Renal cortical epithelial cell (primary cell): ENCODE measurements at regions not wholly inside any gene's neighbourhood (a gene's known extent, or its start where the extent isn't known, plus 50 kb on each side); places are given as distances from the start of the nearest gene placed in this dataset.
"Not testable (repeated sequence)": the region's sequence is repeated elsewhere in the genome, so short reads cannot be mapped to it uniquely, and the experiment has no call there.

Source experiments
- DNase-seq: peaks from one replicate; pipeline ENCODE4 v3.0.0-alpha.2; 2011; ENCODE audit warnings: low read depth

DNA sequence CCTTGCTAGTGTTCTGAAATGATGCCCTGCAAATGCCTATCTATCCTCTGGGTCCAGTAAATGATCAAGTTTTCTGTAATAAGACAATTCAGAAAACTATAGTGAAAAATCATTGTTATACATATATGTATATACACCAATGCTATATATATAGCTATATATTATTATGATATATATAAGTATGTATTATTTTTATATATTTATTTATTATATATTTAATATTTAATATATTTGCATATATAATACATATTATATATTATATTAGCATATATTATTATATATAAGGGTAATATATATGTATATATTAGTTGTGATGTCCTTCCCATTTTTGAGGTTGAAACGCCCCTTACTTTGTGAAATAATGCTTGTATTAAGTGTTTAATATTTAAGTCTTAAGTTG lies 181.4 kb upstream of the CACNA2D1 start:
- DNase-seq = no peak

DNA sequence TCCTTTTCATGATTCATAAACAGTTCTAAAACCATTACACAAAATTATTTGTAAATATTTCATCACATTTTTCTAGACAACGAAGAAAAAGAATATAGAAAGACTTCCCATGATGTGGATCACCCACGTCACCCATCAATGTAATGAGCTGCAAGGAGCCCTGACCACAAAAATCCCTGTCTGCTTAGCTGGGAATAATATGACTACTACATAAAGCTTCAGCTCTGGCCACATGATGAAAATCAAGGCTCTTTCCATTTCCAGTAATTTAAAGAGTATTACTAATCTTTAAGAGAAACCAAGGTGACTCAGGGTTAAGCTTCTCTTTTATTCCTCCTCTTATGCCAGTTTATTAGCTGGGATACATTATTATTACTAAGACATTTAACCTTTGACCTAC lies 180.8 kb upstream of the CACNA2D1 start:
- DNase-seq = peak; percentile 25

DNA sequence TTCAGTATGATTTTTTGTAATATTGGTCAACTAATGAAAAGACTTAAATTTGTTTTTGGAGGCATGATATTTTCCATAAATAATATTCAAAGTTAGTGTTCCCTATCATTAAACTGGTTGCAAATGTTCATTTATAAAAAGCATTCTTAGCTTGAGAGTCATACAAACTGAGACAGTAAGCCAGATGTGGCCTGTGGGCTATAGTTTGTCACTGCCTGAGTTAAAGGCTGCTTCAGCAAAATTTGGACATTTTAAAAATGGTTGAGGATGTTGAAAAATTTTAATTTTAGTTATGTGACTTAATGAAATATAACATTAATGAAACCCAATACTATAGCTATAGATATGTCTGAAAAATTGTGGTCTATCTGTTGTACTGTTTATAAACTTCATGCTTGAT lies 180.2 kb upstream of the CACNA2D1 start:
- no peak for DNase-seq

DNA sequence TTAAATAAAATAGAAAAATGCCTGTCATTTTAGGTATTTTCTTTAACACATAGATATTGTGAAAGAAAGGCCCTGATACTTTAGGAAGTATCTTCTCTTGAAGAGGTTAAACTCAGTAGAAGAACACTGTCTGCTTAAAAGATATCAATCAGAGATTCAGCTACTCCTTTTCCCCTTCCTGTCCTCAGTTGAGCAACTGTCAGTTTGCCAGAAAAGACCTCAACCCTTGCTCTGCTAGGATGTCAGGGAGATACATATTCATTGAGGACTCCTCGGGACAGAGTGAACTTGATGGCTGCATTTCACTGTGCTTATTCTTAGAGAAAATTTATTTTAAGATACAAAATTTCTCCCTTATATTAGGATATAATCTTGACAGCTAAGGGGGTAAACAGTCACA lies 173.6 kb upstream of the CACNA2D1 start:
- no peak for DNase-seq

DNA sequence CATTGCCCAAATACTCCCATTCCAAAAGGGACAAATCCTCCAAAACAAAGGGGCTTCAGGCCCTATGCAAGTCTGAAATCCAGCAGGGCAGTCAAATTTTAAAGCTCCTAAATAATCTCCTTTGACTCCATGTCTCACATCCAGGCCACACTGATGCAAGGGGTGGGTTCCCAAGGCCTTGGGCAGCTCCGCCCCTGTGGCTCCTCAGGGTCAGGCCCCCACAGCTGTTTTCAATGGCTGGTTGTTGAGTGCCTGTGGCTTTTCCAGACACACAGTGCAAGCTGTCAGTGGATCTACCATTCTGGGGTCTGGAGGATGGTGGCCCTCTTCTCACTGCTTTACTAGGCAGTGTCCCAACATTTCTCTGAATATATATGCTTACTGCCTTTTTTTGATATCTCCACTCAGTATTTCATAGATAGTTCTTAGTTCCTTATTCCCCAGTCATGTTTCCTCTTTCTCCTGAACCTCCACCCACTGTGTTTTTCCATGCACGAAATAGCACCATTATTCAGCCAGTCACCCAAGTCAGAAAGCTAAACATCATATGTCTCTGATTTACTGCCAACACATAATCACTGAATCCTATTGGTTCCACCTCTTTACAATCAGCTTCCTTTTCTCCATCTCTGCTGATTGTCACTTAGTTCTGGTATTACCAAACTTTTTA lies 172.6 kb upstream of the CACNA2D1 start:
- DNase-seq = peak; percentile 11

DNA sequence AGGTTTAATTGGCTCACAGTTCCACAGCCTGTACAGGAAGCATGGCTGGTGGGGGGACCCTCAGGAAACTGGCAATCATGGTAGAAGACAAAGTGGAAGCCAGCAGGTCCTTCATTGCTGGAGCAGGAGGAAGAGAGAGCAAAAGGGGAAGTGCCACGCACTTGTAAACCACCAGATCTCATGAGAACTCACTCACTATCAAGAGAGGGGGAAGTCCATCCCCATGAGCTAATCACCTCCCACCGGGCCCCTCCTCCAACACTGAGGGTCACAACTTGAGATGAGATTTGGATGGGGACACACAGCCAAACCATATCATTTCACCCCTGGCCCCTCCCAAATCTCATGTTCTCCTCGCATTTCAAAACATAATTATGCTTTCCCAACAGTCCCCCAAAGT lies 171.9 kb upstream of the CACNA2D1 start:
- no peak for DNase-seq

DNA sequence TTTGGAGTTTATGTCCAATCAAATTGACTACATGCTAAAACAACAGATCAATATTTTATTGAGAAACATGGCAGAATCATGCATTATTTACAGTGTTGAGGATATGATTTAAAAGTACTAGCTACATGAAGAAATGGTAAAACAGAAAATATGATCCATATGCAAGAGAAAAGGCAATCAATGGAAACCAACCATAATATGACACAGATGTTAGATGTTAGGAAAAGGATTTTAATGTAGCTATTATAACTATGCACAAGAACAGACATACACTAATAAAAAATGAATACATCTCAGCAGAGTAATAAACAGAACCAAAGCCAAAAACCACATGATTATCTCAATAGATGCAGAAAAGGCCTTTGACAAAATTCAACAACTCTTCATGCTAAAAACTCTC lies 166.2 kb upstream of the CACNA2D1 start:
- no peak for DNase-seq

DNA sequence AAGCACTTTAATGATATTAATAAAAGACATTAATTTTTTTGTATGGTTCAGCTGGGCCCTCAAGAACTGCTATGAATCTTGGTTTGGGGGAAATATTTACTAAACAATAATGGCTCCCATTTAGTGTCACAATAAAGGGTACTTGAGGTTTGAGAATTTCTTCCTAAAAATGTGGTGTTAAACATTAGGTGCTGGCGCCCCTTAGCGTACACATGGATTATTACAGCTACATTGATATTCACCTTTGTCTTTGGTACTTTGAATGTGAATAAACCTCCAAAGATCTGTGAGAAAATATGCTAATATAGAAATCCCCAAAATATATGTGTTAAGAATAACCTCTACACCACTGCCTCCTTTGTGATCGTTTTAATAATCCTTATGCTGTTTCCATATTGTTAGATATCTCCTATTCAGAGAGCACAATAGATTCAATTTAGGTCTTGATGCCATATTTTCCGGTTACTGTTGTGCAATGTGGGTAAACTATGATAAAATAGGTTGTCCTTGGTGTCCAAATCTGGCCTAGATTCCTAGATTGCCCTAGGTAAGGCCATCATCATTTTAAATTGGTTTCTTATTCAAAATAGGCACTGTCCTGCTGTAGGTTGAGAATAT lies 161.8 kb upstream of the CACNA2D1 start:
- peak; percentile 30 for DNase-seq

DNA sequence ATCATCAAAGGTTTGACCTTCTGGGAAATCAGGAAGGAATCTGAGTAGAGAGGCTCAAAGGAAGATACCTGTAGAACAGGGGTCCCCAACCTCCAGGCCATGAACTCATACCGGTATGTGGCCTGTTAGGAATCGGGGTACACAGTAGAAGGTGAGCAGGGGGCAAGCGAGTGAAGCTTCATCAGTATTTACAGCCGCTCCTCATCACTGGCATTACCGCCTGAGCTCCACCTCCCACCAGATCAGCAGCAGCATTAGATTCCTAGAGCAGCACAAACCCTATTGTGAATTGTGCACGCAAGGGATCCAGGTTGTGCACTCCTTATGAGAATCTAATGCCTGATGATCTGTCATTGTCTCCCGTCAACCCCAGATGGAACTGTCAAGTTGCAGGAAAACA lies 158.5 kb upstream of the CACNA2D1 start:
- no peak for DNase-seq

DNA sequence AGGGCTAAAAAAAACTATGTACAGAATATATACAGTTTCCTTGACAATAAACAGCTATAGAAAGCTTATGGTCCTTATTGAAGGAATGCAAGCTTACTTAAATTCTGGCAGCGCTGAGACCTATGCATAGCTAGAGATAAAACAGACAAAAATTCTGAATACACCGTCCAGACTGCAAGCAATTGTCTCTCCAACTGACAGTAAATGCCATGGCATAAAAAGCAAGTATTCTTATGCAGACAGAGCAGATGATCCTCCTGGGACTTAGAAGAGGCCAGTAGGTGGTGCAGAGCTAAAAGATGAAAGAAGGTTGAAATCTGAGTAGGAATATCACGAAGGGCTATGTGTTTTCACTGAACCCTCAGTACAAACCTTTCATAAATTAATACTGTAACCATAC lies 157.0 kb upstream of the CACNA2D1 start:
- DNase-seq = peak; percentile 4

DNA sequence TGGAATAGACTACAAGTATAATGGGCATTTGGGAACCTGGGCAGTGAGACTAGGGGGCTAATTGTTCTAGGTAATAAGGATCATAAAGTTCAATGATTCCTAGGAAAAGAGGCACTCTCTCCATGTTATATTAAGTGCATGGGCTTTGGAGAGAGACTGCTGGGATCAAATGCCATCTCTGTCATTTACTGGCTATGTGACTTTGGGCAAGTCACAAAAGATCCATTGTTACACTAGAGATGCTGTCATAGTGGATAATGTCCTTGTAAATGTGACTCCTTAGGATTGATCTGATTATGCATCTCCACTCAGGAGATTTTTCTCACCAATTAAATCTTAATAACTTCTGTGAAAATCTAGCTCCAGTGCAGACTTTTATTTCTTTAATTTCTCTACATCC lies 156.3 kb upstream of the CACNA2D1 start:
- no peak for DNase-seq

DNA sequence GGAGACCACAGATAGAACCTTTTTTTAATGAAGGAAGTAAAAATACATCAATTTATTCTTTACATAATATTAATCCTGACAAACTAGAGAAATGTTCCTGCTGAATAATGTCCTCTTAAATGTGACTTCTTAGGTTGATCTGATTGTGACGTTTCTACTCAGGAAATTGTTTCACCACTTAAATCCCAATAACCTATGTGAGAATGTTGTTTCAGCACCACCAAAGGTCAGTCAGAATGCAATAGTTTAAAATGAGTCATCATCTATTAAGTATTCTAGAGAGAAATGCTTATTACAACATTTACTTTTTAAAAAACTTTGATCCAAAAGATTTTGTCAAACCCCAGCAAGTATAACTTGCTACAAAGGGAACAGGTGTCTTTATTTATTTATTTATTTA lies 155.4 kb upstream of the CACNA2D1 start:
- peak; percentile 78 for DNase-seq

DNA sequence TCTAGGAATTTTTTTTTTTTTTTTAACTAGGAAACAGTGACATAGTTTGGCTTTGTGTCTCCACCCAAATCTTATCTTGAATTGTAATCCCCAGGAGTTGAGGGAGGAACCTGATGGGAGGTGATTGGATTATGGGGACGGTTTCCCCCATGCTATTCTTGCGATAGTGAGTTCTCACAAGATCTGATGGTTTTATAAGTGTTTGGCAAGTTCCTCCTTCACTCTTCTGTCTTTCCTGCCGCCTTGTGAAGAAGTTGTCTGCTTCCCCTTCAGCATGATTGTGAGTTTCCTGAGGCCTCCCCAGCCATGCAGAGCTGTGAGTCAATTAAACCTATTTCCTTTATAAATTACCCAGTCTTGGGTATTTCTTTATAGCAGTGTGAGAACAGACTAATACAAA lies 152.2 kb upstream of the CACNA2D1 start:
- DNase-seq = not testable (repeated sequence)

DNA sequence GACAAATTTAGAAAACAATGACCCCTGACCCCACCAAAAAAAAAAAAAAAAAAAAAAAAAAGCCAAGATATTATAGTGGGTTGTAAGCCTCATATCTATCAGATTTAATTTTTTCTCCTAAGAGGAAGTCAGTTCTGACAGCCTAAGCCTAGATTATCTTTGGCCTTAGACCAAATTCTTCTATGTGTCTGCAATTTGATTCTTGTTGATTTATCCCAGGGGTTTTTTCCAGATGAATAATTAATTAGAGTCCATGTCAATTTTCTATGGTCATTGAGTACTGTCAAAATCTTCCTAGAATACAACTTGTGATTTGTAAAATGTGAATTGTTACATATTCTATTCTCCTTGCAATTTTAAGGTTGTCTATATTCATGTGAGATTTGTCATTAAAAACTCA lies 151.6 kb upstream of the CACNA2D1 start:
- DNase-seq = peak; percentile 19

DNA sequence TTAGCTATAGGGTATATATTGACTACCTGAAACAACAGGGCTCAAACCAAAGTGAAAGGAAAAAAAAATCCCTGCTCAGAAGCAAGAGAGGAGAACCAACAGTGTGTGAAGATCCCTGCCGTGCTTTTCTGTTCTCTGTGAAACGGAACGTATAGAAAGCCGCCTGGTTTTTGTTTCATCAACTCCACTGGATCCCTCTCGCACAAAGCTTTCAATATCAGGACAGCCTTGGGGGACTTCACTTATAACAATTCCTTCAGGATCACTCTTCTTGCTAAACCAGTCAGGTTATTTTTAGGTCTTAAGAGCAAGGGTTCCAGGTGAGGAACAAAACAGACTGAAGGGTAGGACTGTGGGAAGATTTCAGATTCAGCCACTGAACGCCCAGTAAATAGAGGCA lies 151.1 kb upstream of the CACNA2D1 start:
- no peak for DNase-seq

DNA sequence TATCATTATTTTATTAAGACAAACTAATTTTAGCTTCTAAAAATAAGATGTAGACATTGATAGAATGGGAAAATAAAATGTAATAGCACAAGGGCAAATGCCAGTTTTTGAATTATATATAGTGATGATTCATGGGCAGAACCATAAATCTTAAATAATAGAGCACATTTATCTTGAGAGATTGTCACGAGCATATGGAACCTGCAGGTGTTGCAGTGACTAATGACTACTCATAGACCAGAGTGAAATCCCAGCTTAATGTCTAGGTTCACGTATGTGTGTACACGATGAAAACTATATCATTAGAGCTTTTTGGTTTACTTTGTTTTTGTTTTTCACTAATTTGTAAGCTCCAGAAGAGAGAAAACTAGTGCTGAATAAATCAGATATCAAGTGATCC lies 150.2 kb upstream of the CACNA2D1 start:
- no peak for DNase-seq

DNA sequence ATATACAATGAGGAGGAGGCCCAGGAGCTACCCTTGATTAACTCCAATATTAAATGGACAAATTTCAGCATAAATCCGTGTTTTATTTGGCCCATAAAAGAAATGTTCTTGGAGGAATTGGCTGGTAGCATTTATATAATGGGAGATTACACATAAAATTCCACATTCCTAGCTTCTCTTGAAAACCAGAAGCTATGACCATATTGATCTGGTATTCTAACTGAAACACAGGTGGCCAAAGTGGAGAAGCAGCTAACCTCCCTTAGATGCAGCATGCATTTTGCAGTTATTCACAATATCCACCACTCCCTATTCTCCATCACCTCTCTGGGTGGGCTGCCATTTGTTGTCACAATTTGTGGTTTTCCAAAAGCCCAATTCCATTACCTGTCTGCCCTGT lies 148.8 kb upstream of the CACNA2D1 start:
- DNase-seq = no peak

DNA sequence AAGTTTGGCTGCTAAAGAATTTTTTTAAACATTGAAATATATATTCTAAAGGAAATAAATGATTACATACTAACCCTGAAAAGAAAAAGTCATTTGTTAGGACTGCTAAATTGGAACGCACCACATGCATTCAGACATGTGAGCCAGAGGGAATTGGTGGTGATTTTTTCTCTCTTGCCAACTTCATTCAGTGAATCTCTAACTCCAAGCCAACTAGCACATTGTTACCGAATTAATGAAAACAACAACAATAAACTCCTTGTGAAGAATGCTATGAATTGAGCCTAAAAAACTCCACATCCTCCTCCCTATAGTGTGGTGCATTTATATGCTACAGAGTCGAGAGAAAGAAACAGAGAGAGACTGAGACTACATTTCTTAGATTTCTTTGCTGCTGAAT lies 135.5 kb upstream of the CACNA2D1 start:
- DNase-seq = no peak

DNA sequence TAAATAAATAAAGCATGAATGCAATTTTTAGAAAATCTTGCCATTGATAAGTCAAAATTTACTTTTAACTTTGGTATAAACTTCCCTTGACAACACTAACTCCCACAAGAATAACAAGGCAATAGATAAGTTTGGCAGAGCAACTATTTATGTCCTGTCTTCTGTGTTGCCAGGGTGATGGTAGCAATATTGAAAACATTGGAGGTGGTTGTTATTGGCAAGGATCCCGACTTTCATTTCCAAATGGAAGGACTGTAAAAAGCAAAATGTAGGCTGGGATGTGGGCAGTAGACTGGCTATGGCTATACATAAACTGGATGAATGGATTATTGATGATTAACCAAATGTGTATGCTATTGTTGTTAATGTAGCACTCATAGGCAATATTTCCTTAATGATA lies 134.9 kb upstream of the CACNA2D1 start:
- DNase-seq = peak; percentile 40

DNA sequence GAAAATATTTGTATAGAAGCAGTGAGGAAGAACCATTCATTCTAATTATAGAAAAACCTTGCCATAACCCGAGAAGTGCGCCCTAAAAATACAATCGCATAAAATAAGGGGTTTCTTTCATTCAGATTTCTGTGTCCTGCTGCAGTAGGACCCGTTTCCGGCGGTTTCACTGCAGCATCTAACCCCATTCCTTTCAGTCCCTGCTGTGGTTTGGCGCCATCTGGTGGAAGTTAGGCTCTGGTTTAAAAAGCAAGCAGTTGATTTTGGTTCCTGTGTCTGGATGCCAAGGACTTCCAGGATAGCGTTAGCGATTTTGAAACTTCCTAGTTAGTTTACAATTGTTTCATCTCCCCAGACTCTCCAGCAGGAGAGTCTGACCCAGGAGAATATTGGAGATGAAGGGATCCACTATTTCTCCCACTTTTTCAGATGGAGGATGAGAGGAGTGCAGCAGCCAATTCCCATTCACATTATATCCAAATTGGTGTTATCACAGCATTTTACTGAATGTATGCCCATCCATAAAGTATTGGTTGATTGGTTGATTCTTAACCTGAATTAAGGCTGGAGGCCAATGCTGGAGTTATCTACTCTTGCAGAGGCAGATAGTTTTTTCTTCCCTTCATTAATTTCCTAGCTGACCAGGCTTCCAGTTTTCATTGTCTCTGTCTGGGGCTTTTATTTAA lies 128.8 kb upstream of the CACNA2D1 start:
- DNase-seq = peak; percentile 75

DNA sequence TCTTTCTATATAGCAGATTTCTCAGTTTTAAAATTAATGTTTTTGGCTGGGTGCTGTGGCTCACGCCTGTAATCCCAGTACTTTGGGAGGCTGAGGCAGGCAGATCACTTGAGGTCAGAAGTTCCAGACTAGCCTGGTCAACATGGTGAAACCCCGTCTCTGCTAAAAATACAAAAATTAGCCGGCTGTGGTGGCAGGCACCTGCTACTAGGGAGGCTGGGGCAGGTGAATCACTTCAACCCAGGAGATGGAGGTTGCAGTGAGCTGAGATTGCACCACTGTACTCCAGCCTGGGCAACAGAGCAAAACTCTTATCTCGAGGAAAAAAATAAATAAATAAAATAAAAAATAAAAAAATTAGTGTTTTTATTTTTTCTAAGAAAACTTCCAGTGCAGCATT lies 127.5 kb upstream of the CACNA2D1 start:
- DNase-seq = not testable (repeated sequence)

DNA sequence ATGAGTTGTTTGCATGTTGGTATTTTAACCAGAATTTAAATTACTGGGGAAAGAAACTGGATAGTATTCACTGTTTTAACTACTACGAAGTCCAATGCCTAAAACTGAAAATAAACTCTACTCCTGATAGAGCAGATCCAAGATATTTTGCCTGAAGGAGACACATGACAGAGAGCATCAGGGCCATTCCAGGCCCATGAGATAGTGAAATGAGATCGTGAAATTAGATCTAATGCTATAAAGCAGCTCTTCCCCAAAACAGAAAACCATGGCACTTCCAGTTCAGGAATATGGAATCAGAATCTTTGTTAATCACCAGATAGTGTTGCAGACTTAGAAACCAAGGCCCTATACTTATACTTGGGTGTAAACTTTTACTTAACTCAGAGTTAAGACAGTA lies 124.3 kb upstream of the CACNA2D1 start:
- DNase-seq = no peak

DNA sequence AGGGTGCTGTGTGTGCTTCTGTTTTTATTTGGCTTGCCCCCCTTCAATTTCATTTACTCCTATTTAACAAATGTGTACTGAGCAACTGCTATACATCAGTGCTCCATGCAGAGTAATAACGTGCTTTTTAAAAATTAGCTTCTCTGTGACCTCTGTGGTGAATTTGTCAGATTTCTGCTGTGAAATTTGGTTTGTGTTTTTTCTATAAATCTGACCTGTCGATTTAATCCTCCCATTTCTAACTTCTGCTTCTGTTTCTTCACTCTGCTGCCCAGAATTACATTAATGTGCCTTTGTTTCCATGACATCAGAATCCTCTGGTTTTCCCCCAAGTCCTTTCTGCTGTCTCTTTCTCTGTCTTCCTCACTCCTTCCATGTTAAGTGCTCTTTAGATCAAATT lies 123.8 kb upstream of the CACNA2D1 start:
- DNase-seq = no peak

DNA sequence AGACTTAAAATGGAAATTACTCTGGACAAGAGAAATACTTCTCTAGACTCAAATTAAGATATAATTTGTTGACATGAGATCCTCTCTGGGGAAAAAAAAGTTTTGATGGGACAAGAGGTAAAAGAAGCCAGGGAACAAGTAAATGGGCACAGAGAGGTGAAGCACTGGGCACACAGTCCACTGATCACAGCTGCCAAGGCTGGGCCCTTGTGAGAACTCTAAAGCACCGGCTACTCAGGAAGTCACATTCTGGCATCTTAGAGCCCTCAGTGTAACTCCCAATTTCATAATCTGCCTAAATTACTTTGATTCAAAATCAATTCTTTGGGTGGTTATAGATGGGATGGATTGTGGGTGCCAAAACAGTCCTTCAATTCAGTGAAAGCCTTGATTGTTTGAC lies 123.2 kb upstream of the CACNA2D1 start:
- no peak for DNase-seq
